CD4-positive, alpha-beta T cell treated with Interleukin-17A for 4 hours (primary cell): ENCODE measurements at regions not wholly inside any gene's neighbourhood (a gene's known extent, or its start where the extent isn't known, plus 50 kb on each side); places are given as distances from the start of the nearest gene placed in this dataset.

Experiments used
- DNase-seq: peaks from one replicate; pipeline ENCODE4 v3.0.0-alpha.2; 2020; ENCODE audit warnings: mixed read lengths

DNA sequence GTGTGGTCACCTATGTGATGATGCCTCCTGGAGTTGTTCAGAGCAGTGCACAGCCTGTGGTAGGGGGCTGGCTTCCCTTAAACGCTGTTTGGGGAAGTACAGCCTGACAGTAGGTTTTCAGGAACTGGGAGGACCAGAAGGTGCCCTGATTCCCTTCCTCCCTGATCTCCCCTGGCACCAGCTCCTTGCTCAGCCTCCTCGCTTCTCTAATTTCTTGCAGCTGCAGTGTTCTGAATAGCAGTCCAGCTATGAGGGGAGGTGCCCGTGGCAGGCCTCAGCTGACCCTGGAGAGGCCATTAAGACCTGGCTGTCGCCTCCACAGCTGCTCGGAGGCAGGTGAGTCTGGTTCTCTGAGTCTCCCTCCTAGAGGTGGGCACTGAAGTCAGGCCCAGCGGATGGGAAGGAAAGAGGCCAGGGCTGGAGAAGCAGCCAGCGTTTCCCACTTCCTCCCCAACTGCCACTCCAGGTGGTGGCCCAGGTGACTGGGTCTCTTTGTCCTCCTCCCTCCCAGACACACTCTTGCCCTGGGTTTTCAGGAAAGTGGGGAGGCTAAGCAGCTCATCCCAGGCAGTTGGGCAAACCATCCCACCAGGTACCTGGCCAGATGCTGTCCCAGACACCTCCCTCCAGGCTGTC is 52.0 kb upstream of the RPL11 start:
- no peak for DNase-seq

DNA sequence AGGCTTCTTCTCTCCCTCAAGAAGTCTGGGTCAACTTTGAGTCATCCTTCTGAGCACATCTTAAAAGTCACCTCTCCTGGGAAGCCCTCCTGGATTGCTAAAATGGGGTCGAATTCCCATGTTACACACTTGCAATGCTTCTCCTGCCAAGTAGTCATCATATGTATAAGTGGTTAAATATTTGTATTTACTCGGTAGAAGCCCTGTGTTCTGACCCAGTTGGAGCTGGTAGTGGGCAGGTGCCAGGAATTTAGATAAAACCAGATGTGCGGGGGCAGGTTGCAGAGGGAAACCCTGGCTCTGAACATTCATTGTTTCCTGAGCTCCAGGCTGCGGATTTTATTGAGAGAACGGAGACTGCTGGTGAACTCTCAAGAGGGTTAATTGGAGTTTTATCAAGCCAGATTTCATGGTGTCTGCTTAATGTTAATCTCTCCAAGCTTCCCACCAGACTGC is 52.8 kb upstream of the RPL11 start:
- no peak for DNase-seq

DNA sequence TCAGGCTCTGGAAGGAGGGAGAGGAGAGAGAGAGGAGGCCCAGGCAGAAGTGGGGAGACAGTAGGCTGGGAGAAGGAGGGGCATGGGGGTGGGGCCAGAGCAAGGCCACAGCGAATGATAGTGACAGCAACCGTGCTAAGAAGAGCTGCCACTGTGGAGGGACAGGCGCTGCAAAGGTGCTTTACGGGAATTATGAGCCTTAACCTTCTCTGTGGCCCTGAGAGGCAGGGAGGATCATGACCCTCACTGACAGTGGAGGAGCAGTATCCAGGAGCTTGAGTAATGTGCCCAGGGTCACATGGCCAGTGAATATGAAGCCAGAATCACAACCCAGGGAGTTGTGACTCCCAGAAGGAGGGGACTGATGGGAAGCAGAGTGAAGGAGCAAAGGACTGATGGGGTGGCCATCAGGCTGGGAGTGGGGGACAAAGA is 53.4 kb upstream of the RPL11 start:
- DNase-seq, result no peak

DNA sequence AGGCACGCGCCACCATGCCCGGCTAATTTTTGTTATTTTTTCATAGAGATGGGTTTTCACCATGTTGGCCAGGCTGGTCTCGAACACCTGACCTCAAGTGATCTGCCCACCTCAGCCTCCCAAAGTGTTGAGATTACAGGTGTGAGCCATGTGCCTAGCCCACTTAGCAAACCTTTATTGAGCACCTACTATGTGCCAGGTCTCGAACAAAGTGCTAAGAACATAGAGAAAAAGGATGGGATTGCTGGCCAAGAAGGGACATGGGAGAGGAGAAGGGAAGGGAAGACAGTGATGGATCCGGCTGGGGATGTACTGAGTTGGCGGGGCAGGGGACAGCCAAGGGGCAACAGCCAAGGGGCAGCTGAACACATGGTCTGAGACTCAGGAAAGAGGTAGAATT is 55.6 kb upstream of the RPL11 start:
- DNase-seq, result no peak

DNA sequence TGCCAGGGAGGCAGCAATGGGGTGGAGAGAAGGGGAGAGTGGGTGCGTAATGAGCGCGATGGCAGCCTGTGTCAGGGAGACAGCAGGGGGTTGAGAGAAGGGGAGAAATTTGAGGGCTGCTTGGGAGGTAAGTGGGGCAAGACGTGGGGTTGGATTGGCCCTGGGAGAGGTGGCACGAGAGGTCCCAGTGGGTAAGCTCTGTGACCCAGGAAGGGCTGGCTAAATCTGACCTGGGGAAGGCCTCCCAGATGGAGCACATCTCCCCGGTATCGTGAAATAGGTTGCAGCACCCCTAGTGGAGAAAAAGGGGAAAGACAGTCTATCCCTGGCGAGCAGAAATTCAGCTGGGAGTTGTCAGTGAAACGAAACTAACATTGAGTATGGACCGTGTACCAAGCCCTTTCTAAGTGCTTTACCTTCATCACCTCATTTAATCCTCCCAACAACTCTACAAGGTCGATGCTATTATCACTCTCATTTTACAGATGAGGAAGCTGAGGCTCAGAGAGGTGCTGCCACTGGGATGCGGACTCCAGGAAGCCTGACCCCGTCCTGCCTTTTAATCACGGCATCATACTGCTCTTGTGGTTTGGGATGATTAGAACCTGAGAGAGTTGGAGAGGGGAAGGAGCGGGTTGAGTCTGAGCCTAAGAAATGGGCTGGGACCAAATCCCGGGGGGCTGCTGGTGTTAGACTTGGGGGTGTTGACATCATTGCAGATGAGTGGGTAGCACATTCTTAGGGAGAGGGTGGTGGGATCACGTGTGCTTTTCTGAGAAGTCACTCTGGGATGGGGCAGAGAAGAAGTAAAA is 56.6 kb upstream of the RPL11 start:
- DNase-seq, result peak; percentile 65

DNA sequence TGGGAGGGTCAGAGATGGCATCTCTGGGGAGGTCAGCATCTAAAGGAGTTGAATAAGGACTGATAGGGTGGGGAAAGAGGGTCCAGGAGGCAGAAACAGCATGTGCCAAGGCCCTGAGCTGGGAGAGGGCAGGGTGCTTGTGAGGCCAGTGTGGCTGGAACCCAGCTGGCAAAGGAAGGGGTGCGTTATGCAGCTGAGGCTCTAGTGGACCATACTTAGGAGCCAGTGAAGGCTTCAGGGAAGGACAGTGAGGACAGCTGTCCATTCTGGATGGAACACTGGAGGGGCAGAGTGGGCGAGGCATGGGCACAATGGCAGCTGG is 57.1 kb upstream of the RPL11 start:
- DNase-seq, result no peak

DNA sequence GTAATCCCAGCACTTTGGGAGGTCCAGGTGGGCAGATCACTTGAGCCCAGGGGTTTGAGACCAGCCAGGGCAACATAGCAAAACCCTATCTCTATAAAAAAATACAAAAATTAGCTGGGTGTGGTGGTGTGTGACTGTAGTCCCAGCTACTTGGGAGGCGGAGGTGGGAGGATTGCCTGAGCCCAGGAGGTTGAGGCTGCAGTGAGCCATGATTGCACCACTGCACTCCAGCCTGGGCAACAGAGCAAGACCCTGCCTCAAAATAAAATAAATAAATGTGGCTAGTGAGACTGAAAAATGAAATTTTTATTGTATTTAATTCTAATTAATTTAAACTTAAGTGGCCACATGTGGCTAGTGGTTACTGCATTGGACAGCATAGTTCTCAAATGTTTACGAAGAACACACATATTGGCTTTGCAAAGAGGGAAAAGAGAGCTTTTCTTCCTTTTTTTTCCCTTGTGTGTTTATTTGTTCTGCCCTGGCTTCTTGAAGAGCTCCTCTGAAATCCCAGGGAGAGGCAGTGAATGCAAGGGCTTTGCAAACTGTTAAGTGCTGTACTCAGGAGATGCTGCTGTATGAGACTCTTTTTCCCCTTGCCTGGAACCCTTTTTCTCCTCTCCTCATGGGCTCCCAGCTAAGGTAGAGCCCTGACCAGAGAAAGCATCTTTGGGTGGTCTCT is 59.0 kb upstream of the RPL11 start:
- DNase-seq, result no peak

DNA sequence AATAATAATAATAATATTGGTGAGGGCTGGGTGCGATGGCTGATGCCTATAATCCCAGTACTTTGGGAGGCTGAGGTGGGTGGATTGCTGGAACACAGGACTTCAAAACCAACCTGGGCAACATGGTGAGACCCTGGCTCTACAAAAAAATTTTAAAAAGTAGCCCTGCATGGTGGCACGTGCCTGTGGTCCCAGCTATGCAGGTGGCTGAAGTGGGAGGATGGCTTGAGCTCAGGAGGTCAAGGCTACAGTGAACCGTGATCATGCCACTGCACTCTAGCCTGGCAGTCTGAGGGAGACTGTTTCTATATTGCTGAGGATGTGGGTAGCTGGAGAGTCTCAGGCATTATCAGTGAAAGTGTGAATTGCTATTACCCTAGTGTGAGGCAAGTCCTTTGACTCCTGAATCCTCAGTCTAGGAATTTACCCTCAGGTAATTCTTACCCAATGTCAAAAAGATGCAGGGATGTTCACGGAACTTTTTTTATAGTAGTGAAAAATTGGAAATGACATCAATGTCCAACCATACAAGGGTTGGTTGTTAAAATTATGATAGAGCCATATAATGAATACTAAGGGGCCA is 61.8 kb upstream of the RPL11 start:
- no peak for DNase-seq

DNA sequence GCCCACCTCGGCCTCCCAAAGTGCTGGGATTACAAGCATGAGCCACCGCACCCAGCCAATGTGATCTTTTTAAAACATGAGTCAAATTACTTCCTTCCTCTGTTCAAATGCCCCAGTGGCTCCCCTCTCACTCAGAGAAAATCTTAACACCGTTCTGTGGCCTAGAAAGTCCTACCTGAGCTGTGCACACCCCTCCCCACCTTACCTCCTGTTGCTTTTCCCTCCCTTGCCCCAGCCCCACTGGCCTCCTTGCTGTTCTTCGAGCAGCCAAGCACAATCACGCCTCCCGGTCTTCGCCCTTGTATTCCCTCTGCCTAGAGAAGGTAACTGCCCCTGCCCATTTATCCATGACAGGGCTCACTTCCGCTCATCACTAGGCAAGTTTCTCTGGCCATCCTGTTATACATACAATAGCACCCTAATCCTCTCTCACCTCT is 62.6 kb upstream of the RPL11 start:
- DNase-seq, result peak; percentile 67

DNA sequence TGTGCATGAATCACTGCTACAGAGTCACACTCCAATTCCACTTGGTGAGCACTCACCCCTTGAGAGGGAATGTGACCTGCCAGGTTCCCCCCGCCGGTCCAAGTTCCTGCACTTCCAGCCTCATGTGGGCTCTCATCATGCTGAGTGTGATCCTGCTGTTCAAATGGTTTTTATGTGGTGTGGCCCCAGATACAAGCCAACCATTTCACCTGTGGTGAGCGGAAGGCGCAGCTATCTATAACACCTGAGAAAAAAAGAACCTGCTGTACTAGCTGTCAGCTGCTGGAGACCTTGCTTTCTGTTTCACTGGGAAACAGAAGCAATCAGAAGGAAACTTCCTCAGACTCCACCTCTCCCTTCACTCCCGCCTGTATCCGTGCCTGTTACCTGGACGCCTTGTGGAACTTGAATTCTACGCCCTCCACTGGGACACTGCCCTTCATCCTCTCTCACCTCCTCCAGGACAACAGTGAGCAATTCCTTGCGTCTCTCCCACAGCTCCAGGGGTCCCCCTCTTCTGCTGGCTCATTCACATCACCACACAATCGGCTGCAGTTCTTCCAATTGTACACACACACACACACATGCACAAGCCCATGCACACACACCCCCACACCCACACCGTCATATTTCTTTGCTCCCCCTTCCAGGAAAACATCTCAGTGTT is 64.4 kb upstream of the RPL11 start:
- DNase-seq, result peak; percentile 56

DNA sequence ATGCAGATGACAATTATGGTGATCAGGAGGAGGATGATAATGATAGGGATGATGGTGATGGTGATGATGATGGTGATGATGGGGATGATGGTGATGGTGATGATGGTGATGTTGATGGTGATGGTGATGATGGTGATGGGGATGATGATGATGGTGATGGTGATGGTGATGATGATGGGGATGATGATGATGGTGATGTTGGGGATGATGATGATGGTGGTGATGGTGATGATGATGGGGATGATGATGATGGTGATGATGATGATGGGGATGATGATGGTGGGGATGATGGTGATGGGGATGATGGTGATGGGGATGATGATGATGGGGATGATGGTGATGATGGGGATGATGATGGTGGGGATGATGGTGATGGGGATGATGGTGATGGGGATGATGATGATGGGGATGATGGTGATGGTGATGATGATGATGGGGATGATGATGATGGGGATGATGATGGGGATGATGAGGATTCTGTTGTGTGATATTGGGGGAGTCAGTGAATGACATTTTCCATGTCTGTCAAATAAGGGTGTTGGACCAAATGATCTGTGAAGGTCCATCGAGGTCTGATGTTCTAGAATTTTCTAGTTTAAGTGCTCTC is 65.6 kb upstream of the RPL11 start:
- DNase-seq, result no peak

DNA sequence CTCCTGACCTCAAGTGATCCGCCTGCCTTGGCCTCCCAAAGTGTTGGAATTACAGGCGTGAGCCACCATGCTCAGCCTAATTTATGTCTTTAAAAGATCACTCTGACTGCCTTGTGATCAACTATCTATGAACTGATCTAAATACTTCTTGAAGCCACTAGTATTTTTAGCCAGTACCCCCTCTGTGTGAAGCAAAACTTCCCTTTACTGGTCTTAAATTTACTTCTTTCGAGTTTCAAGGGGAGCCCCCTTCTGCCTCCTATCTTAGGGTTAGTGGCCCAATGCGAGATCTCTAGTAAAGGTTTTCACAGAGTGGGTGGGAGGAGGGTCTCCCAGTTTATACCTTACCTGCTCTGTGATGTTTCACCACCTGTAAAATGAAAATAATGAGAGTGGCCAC is 66.1 kb upstream of the RPL11 start:
- no peak for DNase-seq

DNA sequence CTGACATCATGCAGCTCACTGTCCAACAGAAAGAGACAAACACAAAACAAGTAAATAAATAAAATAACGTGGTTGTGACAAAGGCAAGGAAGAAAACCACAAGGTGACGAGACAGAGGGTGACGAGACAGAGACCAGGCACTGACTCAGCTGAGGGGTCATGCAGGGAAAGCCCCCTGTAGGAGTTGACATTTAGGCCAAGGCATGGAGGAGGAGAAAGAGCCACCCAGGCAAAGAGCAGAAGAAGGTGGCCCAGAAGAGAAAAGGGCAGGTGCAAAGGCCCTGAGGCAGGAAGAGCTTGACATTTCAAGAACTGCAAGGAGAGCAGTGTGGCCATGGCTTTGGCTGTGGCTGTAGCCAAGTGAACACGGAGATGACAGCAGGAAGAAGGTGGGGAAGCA is 65.1 kb upstream of the ID3 start:
- DNase-seq, result peak; percentile 63

DNA sequence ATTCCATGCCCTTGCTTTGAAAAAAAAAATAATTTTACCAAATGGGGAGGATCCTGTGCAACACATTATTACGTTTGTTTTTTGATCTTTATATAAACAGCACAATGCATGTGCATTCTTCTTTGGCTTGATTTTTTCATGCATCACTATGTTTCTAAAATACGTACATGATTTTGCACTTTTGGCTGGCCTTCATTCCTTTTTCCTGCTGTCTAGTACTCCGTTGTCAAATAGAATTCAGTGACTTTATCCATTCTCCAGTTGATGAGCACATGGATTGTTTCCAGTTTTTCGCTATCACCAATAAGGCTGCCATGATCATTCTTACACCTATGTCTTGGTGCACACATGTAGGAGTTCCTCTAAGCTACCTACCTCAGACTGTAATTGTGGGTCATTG is 63.0 kb upstream of the ID3 start:
- no peak for DNase-seq

DNA sequence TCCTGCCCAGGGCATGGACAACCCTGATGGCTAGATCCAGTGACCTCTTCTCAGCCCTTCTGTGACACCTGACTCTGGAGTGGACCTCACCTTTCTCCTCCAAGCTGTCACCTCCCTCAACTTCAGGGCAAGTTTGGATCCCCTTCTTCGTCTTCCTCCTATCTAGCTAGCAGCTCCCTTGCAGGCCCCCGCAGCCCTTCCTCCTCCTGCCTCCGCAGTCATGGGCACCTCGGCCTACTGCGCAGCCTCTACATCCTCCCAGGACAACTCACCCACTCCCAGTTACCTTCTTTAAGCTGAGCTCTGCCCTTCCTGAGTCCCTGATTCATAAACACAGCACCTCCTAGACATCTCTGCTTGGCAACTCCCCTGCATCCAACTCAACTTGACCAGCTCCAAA is 61.3 kb upstream of the ID3 start:
- DNase-seq, result peak; percentile 58

DNA sequence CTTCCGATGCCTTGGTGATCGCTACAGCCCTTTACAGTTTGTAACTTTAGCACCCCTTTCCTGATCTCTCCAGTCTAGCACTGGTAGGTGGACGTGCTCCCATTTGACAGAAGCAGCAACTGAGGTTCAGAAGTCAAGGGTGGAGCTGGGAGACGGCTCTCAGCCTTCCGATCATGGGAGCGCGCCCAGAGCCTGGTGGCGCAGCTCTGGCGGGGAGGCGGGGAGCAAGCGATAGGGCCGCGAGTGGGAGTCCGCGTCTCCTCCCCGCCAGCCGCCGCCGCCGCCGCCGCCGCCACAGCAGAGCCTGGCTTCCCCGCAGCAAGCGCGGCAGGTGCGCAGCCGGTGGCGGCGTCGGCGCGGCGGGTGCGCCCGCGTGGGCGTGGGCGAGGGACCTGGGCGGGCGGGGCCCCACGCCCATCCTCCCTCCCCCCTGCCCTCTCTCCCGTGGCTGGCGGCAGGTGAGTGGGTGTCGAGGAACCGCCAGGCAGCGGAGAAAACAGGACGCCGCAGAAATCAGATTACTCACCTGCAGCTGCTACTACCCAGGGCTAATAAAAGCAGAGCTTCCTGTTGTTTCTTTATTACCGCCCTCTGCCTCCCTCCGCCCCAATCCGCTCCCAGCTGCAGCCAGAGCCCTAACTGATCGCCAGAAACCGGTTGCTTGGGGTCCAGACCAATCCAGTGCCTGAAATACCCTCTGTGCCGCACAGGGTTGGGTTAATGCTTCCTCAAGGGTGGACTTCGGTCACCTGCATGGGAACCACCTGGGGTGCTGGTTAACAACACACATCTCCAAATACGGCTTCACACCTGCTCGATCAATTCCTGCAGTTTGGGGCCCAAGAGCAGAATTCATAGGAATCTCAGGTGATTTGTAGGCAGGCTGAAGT is 60.2 kb upstream of the ID3 start:
- peak; percentile 94 for DNase-seq

DNA sequence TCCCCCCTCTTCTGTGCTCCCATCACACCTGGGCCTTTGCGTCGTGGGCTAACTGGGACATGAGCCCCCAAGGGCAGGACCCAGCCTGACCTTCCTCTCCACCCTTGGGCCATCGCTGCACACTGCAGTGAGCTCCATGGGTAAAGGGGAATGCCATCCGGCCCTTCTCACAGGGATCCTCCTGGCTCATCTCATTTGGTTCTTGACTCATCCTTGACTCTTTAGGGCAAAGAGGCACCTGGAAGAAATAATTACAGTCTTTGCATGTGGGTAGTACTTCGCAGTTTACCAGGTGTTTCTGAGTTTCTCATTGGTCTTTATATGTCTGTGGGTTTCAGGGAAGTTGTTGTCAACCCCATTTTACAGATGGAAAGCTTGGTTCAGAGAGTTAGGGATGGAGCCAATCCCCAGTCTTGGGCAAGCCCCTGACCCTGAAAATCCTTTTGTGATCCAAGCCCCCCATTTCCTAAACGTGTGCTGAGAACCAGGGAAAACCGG is 59.3 kb upstream of the ID3 start:
- DNase-seq, result no peak

DNA sequence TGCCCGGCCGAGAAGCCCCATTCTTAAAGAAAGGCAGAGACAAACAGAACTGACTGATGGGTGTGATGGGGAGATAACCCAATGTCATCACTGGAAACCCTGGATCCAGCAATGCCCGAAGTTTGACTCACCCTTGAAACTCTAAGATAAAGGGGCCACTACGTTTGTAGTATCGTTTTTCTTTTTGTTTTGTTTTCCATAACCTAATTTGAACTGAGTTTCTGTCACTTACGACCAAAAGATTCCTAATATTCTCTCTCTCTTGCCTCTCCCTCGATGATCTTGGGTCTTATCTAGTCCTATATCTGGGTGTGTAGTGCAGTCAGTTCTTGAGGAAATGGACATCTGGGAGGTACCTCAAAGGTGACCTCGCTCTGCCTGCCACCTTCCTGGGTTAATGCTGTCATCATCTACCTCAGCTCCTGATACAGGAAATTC is 57.8 kb upstream of the ID3 start:
- no peak for DNase-seq

DNA sequence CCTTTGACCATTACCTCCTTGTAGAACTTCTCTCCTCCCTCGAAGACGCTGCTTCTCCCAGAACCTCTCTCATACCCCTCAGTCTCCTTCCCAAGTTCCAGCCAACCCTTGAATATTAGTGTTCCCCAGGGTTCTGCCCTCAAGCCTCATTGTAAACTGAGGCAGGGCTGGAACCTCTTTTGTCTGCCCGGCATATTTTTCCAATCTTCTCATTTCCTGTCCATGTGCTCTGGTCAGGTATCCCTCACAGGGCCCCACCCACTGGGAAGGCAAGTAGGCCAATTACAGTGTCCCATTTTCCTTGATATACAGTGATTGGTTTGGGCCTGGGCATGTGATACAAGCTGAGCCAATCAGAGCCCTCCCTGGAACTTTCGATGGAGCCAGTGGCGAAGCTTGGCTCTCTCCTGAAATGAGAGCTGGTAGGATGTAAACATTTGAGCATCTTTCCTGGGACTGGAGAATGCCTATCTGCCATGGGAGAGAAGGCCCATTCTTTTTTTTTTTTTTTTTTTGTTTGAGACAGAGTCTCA is 57.1 kb upstream of the ID3 start:
- no peak for DNase-seq

DNA sequence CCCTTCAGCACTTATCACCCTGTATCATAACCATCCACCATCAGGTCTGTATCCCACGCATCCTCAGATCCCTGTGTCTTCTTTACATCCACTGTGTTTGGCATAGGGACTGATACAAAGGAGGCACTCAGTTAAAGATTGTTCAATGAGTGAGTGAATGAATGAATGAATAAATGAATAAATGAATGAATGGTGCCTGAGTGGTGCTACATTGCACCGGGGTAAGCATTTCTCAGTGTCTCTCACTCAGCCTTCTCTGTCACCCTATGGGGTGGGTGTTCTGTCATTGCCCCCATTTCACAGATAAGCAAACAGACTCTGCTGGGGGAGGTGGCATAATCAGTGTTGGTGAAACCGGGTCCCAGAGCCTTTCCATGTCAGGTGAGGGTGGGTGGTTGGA is 56.6 kb upstream of the ID3 start:
- no peak for DNase-seq

DNA sequence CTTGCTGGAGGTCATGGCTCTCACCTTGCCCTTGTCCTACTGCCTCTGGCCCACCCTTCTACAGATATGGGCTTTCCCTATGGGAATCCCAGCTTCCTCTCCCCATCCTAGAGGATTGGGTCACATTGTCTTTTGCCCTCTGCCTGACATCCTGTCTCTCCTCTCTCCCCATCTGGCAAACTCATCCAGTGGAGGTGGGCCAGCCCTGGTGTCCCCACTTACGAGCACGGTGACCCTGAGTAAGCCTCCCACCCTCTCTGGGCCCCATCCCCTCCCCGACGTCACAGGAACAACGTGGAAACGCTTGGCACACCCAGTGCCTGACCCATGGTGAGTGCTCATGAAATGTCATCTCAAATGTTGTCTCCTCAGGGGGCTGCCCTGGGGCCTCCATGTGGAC is 56.1 kb upstream of the ID3 start:
- DNase-seq, result no peak
